SK-N-MC (cell line): ENCODE measurements at regions not wholly inside any gene's neighbourhood (a gene's known extent, or its start where the extent isn't known, plus 50 kb on each side); places are given as distances from the start of the nearest gene placed in this dataset.

Experiments
- EZH2 ChIP-seq: fragments of 200-600 bp; sonication (generic); IDR thresholded peaks from one replicate; pipeline ENCODE4 v1.6.1; 2017; ENCODE audit warnings: antibody characterized with exemption
- POLR2AphosphoS5 ChIP-seq: IDR thresholded peaks from 2 replicates; pipeline ENCODE4 v1.6.1; 2012; ENCODE audit warnings: mild to moderate bottlenecking, low read depth, low read length, borderline replicate concordance

DNA sequence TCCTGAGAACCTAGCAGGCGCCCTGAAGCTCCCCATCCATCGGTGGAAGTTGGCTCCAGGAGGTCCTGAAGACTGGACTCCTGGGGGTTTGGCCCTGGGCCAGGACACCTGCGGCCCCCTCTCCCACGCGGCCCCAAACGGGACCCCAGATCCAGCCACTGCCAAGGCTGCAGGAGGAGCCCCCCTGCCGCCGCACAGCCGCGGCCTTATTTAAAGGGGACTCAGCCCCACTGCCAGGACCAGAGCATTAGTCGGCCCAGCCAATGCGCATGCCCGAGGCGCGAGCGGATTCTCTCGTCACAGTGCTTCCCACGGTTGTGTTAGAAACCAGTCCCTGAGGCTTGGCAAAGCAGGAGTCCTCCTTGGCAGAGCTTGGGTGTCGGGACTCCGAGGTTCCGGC, 775.2 kb upstream of the ALG10B start:
- no peak for TF ChIP-seq EZH2
- TF ChIP-seq POLR2AphosphoS5 = no peak
